ENCODE measurements at regions not wholly inside any gene's neighbourhood (a gene's known extent, or its start where the extent isn't known, plus 50 kb on each side); places are given as distances from the start of the nearest gene placed in this dataset.

GRCh38 chr6:41420186-41420585 is 84.8 kb downstream of the NCR2 start:
- DNase-seq (ENCODE audit: low spot score) = no peak
- H3K4me3 ChIP-seq = no peak overlapping the region
- no peaks in the 10 kb centered on the region for H3K36me3 ChIP-seq
- H3K27ac ChIP-seq = no peak overlapping the region
- no peaks in the 10 kb centered on the region for H3K4me1 ChIP-seq
- H3K27me3 ChIP-seq = no peaks in the 10 kb centered on the region
- H3K9me3 ChIP-seq = peaks cover 0 to 12% of the 10 kb centered on the region in 2 donors
- TF ChIP-seq CTCF (IDR thresholded peaks at IDR 0.05) = no peak

GRCh38 chr6:41422161-41422560 is 86.8 kb downstream of the NCR2 start:
- Histone ChIP-seq H3K4me3 (no peak overlapping the region), H3K9me3 (peaks cover 0 to 12% of the 10 kb centered on the region in 2 donors), H3K36me3 (no peaks in the 10 kb centered on the region), H3K27ac (no peak overlapping the region), H3K4me1 (peaks cover 0 to 11% of the 10 kb centered on the region in 2 donors), H3K27me3 (no peaks in the 10 kb centered on the region)
- no peak for DNase-seq (ENCODE audit: low spot score)
- no peak for TF ChIP-seq CTCF (IDR thresholded peaks at IDR 0.05)

- no peaks in the 10 kb centered on the region for H3K27me3 ChIP-seq
Measured at GRCh38 chr6:41423002-41423401, 87.6 kb downstream of the NCR2 start.

GRCh38 chr6:41424370-41425058 is 89.1 kb downstream of the NCR2 start:
- no peak overlapping the region for H3K27ac ChIP-seq
- H3K4me3 ChIP-seq = no peak overlapping the region
- peaks cover 0 to 4% of the 10 kb centered on the region in 2 donors for H3K9me3 ChIP-seq
- peak; percentile 94 for DNase-seq (ENCODE audit: low spot score)
- H3K36me3 ChIP-seq = no peaks in the 10 kb centered on the region
- no peaks in the 10 kb centered on the region for H3K27me3 ChIP-seq
- peak; percentile 87 to 91 for TF ChIP-seq CTCF (IDR thresholded peaks at IDR 0.05)
- H3K4me1 ChIP-seq = peaks cover 0 to 32% of the 10 kb centered on the region in 2 donors

More at GRCh38 chr6:41423002-41423401, 87.6 kb downstream of the NCR2 start:
- H3K4me1 ChIP-seq = peaks cover 0 to 18% of the 10 kb centered on the region in 2 donors
- H3K9me3 ChIP-seq = peaks cover 0 to 12% of the 10 kb centered on the region in 2 donors
- no peak for TF ChIP-seq CTCF (IDR thresholded peaks at IDR 0.05)
- no peaks in the 10 kb centered on the region for H3K36me3 ChIP-seq
- no peak for DNase-seq (ENCODE audit: low spot score)
- no peak overlapping the region for H3K4me3 ChIP-seq
- no peak overlapping the region for H3K27ac ChIP-seq

- Histone ChIP-seq H3K27me3 (no peaks in the 10 kb centered on the region), H3K4me1 (peaks cover 0 to 34% of the 10 kb centered on the region in 2 donors), H3K36me3 (no peaks in the 10 kb centered on the region), H3K9me3 (no peaks in the 10 kb centered on the region), H3K4me3 (no peak overlapping the region), H3K27ac (no peak overlapping the region)
- DNase-seq (ENCODE audit: low spot score) = no peak
- no peak for TF ChIP-seq CTCF (IDR thresholded peaks at IDR 0.05)
Measured at GRCh38 chr6:41425511-41425910, 90.1 kb downstream of the NCR2 start.

- peak overlapping the region in 1 of 2 donors; percentile 88 for H3K27ac ChIP-seq
- no peak for DNase-seq (ENCODE audit: low spot score)
- no peaks in the 10 kb centered on the region for H3K27me3 ChIP-seq
Measured at GRCh38 chr6:41426438-41426851, 91.0 kb downstream of the NCR2 start.

More at GRCh38 chr6:41426438-41426851, 91.0 kb downstream of the NCR2 start:
- no peak overlapping the region for H3K4me3 ChIP-seq
- H3K36me3 ChIP-seq = no peaks in the 10 kb centered on the region
- H3K9me3 ChIP-seq = no peaks in the 10 kb centered on the region
- TF ChIP-seq CTCF (IDR thresholded peaks at IDR 0.05) = no peak
- peaks cover 0 to 34% of the 10 kb centered on the region in 2 donors for H3K4me1 ChIP-seq

All from right atrium auricular region (tissue), 2 donors.